ENCODE measurements at regions not wholly inside any gene's neighbourhood (a gene's known extent, or its start where the extent isn't known, plus 50 kb on each side); places are given as distances from the start of the nearest gene placed in this dataset.

DNA sequence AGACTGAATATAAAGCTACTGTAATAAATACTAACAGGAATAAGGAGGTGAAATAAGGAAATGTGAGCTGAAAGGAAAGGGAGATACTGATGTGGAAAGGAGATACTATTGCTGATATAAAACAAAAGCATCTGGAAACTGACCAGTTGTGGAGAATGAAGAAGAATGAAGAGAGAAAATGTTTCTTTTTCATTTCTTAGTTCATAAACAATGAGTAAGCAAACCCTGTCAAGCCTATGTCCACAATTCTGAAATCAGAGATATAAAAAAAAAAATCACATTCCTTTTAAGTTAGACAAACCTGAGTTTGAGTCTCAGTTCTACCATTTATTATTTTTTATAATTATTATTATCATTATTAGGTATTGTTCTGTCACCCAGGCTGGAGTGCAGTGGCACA is 121.6 kb upstream of the GJE1 start:
- TF ChIP-seq, protein P1, sequence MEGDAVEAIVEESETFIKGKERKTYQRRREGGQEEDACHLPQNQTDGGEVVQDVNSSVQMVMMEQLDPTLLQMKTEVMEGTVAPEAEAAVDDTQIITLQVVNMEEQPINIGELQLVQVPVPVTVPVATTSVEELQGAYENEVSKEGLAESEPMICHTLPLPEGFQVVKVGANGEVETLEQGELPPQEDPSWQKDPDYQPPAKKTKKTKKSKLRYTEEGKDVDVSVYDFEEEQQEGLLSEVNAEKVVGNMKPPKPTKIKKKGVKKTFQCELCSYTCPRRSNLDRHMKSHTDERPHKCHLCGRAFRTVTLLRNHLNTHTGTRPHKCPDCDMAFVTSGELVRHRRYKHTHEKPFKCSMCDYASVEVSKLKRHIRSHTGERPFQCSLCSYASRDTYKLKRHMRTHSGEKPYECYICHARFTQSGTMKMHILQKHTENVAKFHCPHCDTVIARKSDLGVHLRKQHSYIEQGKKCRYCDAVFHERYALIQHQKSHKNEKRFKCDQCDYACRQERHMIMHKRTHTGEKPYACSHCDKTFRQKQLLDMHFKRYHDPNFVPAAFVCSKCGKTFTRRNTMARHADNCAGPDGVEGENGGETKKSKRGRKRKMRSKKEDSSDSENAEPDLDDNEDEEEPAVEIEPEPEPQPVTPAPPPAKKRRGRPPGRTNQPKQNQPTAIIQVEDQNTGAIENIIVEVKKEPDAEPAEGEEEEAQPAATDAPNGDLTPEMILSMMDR (IDR thresholded peaks at IDR 0.05): no peak
- TF ChIP-seq POLR2A (IDR thresholded peaks at IDR 0.05): no peak

All from Peyer's patch (tissue), 4 donors.